ENCODE measurements at regions not wholly inside any gene's neighbourhood (a gene's known extent, or its start where the extent isn't known, plus 50 kb on each side); places are given as distances from the start of the nearest gene placed in this dataset.
A peak's percentile ranks its signal among the peaks of the same experiment; 100 is the strongest.

DNA sequence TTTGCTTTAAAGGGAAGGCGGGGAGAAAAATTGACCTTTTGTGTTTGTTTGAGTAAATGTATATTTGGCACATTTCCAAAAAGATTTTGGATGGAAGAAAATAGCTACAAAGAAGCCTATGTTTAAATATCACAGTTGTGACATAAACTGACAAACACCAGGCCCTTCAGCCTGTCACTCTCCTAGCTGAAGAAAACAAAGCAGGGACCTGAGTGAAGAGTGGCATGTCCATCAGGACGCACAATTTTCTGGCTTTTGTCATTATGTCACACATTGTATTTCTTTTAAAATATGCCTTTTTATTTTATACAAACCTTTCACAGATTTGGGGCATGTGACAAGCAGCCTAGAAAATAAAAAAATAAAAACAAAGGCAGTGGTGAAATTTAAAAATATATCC lies 241.2 kb downstream of the OGFRL1 start:
- DNase-seq: no peak

DNA sequence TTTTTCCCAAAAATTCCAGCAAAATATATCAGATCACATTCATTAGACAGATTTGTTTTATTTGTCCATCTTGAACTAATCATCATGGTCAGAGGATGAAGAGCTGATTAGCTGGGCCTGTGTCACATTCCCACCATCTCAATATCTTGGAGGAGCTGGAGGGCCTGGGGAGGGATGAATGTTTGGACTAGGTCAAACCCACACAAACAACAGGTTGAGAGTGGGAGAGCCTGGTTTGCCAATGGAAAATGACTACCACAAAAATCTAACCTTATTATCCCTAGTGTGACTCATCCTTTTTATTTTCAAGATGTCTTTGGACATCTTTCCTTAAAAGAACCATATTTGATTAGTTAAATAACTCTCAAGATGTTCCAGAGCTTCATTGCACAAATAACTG lies 242.4 kb downstream of the OGFRL1 start:
- DNase-seq: no peak

DNA sequence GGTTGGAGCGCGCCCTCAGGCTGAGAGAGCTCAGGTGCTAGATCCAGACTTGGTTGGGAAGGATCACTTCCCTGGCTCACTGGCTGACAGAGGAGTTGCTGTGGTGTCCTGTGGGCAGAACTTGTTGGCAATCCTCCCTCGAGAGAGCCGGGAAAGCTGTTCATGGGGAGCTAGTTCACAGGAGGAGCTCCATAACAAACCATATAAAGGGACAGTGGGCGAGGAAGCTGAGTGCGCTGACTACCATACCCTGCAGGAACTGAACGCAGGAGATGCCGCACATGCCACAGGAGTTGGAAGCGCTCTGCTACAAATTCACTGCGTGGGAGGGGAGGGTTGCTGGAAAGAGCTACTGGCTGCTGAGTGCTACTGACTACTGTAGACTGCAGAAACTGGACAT lies 243.2 kb downstream of the OGFRL1 start:
- peak in 1 of 14 donors; percentile 51 for DNase-seq

DNA sequence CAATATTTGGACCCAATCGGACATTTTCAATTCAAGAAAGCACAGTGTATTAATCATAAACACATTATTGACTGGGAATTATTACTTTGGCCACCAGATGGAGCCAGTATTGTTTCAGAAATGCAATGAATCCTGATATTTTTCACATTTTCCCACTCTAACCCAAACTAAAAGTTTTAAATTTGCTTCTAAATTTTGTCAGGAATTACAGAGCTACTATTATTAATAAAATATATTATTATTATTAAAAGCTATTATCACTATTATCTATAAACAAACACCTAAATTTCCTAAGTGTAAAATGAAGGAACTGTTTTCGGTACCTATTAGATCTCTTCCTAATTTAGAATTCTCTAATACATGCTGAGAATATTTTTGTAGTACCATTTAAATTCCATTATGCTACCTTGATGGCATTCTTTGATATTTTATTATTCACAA lies 245.3 kb downstream of the OGFRL1 start:
- peak in 1 of 14 donors; percentile 37 for DNase-seq

DNA sequence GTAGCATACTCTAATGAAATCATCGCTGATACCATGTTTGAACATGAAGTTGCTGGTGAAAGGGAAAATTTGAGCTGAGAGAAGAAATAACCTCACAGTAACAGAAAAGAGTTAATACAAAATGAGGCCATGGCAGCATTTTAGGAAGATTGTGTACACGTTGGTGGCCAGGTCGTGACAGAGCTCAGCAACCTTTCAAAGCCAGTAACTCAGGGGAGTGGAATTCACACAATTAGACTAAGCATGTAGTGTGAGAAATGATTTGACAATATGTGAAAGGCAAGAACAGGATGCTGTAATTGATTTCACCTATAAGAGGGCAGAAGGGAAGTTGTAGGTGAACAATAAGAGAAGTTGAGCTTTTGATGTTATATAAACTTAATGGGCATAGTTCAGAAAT lies 246.3 kb downstream of the OGFRL1 start:
- DNase-seq: peak in 1 of 14 donors; percentile 45

DNA sequence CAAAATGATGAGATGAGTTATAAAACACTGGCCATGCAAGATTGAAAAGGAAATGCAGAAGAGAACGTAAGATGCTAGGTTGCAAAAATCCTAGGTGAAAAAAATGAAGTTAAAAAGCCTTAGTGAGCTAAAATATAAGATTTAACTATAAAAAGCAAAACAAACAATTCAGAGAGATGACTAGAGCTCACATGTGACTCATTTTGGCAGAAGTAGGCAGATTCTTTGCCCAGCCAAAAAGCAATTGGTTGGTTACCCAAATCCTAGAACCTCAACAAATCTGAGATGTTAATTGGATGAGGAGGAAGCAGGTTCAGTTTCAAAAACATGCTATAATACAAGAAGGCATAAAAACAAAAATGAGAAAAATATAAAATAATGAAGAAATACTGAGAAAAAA lies 249.1 kb downstream of the OGFRL1 start:
- DNase-seq: no peak

DNA sequence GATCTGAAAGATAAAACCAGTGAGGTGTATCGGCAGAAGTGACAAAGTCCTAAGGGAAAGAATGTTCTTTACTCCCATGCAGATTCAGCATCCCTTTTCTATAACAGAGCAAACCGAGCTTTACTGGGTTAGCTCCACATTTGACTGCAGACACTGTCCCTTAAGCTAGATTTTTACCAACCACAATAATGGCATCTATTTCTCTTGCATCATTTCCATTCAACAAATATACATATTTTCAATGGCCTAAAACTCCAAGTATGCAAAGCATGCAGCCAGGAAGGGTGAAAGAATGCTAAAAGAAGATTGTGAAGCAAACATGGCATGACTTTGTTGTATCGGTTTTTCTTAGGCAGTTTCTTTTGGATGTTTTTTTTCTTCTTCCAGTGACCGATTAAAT lies 255.4 kb downstream of the OGFRL1 start:
- no peak for DNase-seq

- no peak for DNase-seq
Observed at GRCh38 chr6:71544906-71545305, 256.3 kb downstream of the OGFRL1 start.

DNA sequence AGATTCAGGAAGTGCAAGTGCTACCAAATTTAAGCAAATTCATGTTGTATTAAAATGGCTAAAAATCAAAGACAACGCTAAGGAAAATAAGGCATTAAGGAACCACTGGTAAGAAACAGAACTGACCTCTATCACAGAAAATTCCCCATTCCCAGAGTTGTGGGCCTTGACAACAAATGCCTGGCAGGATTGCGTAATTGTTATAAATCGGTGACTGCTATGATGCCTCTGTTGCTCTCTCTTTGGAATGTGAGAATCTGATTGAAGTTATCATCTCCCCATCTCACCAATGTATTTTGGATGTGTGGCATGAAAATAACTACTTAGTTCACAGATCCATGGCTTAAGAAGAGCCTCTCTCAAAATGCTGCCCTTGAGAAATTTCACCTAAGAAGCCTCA lies 257.3 kb downstream of the OGFRL1 start:
- DNase-seq: no peak

DNA sequence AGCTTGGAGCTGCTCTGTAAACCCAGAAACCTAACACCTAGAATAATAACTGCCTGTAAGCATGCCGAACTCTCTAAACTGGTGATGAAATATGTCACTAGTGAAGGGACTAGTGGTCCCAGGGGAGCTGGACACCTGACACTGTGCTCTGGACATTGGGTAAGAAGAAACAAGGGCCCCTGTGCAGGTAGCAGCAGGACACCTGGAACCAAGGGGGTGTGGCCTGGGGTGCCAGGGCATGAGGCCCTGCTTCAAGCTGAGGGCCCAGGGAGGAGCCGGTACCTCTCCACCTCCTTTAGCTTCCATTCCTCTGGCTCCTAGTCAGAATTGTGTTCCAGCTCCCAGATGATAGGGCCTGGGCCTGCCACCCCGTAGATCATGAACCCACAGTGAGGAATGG lies 263.2 kb downstream of the OGFRL1 start:
- DNase-seq: no peak

GRCh38 chr6:71556141-71556540 lies 267.5 kb downstream of the OGFRL1 start:
- DNase-seq: no peak

DNA sequence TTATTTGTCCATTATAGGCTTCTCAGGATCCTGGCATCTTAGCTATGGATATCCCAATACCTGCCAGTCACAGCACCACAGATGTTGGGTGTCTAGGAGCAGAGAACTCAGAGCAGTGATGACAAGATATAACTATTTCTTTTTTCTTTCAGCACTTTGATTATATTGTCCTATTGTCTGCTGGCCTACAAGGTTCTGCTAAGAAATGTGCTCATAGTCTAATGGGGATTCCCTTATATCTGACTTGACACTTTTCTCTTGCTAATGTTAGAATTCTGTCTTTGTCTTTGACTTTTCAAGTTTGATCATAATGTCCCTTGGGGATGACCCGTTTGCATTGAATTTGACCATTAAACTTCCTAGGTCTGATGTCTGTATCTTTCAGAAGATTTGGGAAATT lies 270.4 kb downstream of the OGFRL1 start:
- DNase-seq: no peak

DNA sequence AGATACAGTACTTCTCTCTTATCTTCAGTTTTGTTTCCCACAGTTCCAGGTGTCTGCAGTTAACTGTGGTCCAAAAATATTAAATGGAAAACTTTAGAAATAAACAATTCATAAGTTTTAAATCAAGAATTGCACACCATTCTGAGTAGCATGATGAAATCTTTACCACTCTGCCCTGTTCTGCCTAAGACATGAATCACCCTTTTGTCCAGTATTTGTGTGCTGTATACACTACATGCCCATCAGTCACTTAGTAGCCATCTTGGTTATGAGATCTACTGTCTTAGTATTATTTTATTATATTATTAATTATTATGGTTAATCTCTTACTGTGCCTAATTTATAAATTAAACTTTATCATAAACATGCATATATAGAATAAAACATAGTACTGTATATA lies 279.0 kb downstream of the OGFRL1 start:
- DNase-seq: no peak

GRCh38 chr6:71577766-71578165 lies 289.2 kb downstream of the OGFRL1 start:
- DNase-seq: no peak

- no peak for DNase-seq
Observed at GRCh38 chr6:71579902-71580301, 291.3 kb downstream of the OGFRL1 start.

- DNase-seq: no peak
Observed at GRCh38 chr6:71582820-71583219, 294.2 kb downstream of the OGFRL1 start.

GRCh38 chr6:71584712-71585436 lies 296.3 kb downstream of the OGFRL1 start:
- no peak for DNase-seq

DNA sequence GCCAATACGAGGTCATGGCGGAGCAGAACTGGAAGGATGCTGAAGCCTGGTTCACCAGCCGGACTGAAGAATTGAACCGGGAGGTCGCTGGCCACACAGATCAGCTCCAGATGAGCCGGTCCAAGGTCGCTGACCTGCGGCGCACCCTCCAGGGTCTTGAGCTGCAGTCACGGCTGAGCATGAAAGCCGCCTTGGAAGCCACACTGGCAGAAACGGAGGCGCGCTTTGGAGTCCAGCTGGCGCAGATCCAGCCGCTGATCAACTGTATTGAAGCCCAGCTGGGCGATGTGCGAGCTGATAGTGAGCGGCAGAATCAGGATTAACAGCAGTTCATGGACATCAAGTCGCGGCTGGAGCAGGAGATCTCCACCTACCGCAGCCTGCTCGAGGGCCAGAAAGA lies 296.9 kb downstream of the OGFRL1 start:
- no peak for DNase-seq

- no peak for DNase-seq
Observed at GRCh38 chr6:71588490-71588889, 297.9 kb upstream of the RIMS1 start.

GRCh38 chr6:71589254-71589653 lies 297.1 kb upstream of the RIMS1 start:
- DNase-seq: no peak

DNA sequence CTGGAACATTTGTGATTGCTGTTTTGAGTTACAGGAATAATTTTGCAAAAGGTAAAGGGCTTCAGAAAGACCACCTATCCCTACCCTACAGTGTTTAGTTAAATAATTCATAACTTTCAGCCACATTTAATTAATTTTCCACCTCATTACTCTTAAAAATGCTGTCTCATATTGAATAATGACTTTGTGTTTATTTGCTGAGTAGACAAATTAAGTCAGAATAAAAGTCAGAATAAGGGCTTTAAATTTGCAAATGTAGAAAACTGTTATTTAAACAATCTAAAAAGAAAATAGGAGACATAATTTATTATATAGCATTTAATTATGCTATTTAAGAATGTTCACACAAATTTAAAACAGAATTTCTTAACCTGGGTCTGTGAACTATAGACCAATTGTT lies 293.7 kb upstream of the RIMS1 start:
- no peak for DNase-seq

DNA sequence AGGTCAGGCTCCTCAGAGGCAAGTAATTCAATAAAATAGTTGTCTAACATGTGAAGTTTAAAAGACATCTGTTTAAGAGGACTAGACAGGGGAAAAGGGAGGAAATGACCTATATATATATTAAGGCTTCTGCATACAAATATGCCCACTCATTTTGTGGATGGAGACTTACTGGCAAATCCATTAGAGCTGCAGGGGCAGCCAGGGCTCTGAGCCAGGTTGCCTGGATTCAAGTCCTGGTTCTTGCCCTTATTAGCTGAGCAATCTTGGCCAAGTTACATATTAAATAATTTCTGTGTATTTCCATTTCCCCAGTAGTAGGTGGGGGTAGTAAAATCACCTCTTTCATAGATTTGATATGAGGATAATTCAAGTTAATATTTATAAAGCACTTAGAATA lies 287.0 kb upstream of the RIMS1 start:
- DNase-seq: peak in 4 of 14 donors; percentile 1 to 68 (median 8)

- no peak for DNase-seq
Observed at GRCh38 chr6:71602385-71603007, 283.9 kb upstream of the RIMS1 start.

GRCh38 chr6:71603021-71603420 lies 283.3 kb upstream of the RIMS1 start:
- DNase-seq: no peak

DNA sequence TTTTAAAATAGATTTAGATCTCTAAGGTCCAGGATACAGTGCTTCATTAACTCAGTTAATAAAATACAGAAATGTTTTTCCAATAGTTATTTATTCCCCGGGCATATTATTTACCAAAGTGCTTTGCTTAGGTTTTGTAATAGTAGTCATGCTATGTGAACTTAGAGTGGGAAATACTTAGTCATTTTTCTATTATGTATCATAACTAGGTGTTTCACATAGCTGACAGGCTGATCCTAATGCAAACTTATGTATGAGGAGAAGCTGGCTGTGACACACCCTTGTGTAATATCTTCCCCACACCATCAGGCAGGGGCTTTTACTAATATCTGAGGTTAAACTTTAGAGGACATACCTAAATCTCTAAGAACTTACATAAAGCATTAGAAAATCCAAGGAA lies 277.7 kb upstream of the RIMS1 start:
- DNase-seq: no peak

Measured in C1 segment of cervical spinal cord (tissue), 14 donors.